GM23338 (cell line): ENCODE measurements at regions not wholly inside any gene's neighbourhood (a gene's known extent, or its start where the extent isn't known, plus 50 kb on each side); places are given as distances from the start of the nearest gene placed in this dataset.

Experiments
- ATAC-seq: fragments of 200-7000 bp; cut with Tn5 transposase; 3 replicates; pipeline ENCODE4 v1.9.1; 2020
- DNase-seq: peaks from one replicate; pipeline ENCODE4 v3.0.0-alpha.2; 2015; ENCODE audit warnings: low spot score
- H2AFZ ChIP-seq: fragments of 200-600 bp; sonication (generic); 2 replicates; pipeline ENCODE4 v1.8.0; 2016; ENCODE audit warnings: antibody characterized with exemption, mild to moderate bottlenecking, moderate library complexity
- H3F3A ChIP-seq: fragments of 200-600 bp; sonication (generic); replicated peaks from 2 replicates; pipeline ENCODE4 v1.8.0; 2017; ENCODE audit warnings: antibody characterized with exemption, mixed run types, low read depth
- H3K27ac ChIP-seq: fragments of 200-600 bp; sonication (generic); 2 replicates; pipeline ENCODE4 v1.6.1; 2016; ENCODE audit warnings: low read depth
- H3K27me3 ChIP-seq: fragments of 200-600 bp; sonication (generic); 2 replicates; pipeline ENCODE4 v1.8.0; 2016; ENCODE audit warnings: mild to moderate bottlenecking, mixed run types, moderate library complexity; ENCODE audit not compliant: insufficient read depth
- H3K36me3 ChIP-seq: fragments of 200-600 bp; sonication (generic); 2 replicates; pipeline ENCODE4 v1.8.0; 2016; ENCODE audit warnings: mild to moderate bottlenecking; ENCODE audit not compliant: insufficient read depth
- H3K4me1 ChIP-seq: fragments of 200-600 bp; sonication (generic); 2 replicates; pipeline ENCODE4 v1.8.0; 2016; ENCODE audit warnings: mild to moderate bottlenecking, moderate library complexity; ENCODE audit not compliant: insufficient read depth
- H3K4me2 ChIP-seq: fragments of 200-600 bp; sonication (generic); 2 replicates; pipeline ENCODE4 v1.7.1; 2017; ENCODE audit warnings: mixed run types
- H3K4me3 ChIP-seq: fragments of 200-600 bp; sonication (generic); 2 replicates; pipeline ENCODE4 v1.6.1; 2016; ENCODE audit warnings: mixed run types
- H3K79me2 ChIP-seq: fragments of 200-600 bp; sonication (generic); replicated peaks from 2 replicates; pipeline ENCODE4 v1.8.0; 2017; ENCODE audit warnings: mild to moderate bottlenecking; ENCODE audit not compliant: insufficient read depth
- H3K9me2 ChIP-seq: fragments of 200-600 bp; sonication (generic); 2 replicates; pipeline ENCODE4 v1.8.0; 2017; ENCODE audit not compliant: insufficient read depth
- H4K20me1 ChIP-seq: fragments of 200-600 bp; sonication (generic); replicated peaks from 2 replicates; pipeline ENCODE4 v1.8.0; 2017; ENCODE audit warnings: mild to moderate bottlenecking; ENCODE audit not compliant: insufficient read depth
- H3K27ac Mint-ChIP-seq: 2 replicates; pipeline ENCODE4 v1.8.0; 2020; ENCODE audit warnings: inconsistent platforms, mild to moderate bottlenecking, moderate library complexity, mixed read lengths
- H3K27me3 Mint-ChIP-seq: 3 replicates; pipeline ENCODE4 v1.8.0; 2022; ENCODE audit warnings: low read depth, mild to moderate bottlenecking, moderate library complexity, mixed read lengths, inconsistent platforms; ENCODE audit not compliant: insufficient read depth, poor library complexity
- H3K36me3 Mint-ChIP-seq: 3 replicates; pipeline ENCODE4 v1.8.0; 2021; ENCODE audit warnings: low read depth, mild to moderate bottlenecking, inconsistent platforms, moderate library complexity, mixed read lengths
- H3K4me1 Mint-ChIP-seq: 3 replicates; pipeline ENCODE4 v1.8.0; 2020; ENCODE audit warnings: mild to moderate bottlenecking, inconsistent platforms, mixed read lengths
- H3K4me3 Mint-ChIP-seq: 3 replicates; pipeline ENCODE4 v1.8.0; 2021; ENCODE audit warnings: moderate library complexity, mild to moderate bottlenecking, inconsistent platforms, mixed read lengths
- H3K9me3 Mint-ChIP-seq: 3 replicates; pipeline ENCODE4 v1.8.0; 2020; ENCODE audit warnings: moderate library complexity, mild to moderate bottlenecking, inconsistent platforms, mixed read lengths
- CREB1 ChIP-seq: fragments of 250-450 bp; sonication (Bioruptor Pico); IDR thresholded peaks from 2 replicates; pipeline ENCODE4 v1.5.0; 2020; ENCODE audit warnings: low read depth, mild to moderate bottlenecking, moderate library complexity
- EZH2 ChIP-seq: fragments of 200-600 bp; sonication (generic); IDR thresholded peaks from one replicate; pipeline ENCODE4 v1.8.0; 2017; ENCODE audit warnings: antibody characterized with exemption, mild to moderate bottlenecking, low read depth; ENCODE audit not compliant: unreplicated experiment
- EZH2phosphoT487 ChIP-seq: fragments of 200-600 bp; sonication (generic); IDR thresholded peaks from one replicate; pipeline ENCODE4 v1.8.1; 2018; ENCODE audit warnings: antibody characterized with exemption; ENCODE audit not compliant: unreplicated experiment
- JUNB ChIP-seq: IDR thresholded peaks from one replicate; pipeline ENCODE4 v1.6.1; 2016; ENCODE audit warnings: antibody characterized with exemption; ENCODE audit not compliant: unreplicated experiment
- NANOG ChIP-seq: IDR thresholded peaks from 2 replicates; pipeline ENCODE4 v1.6.1; 2016; ENCODE audit warnings: antibody characterized with exemption, borderline replicate concordance
- POLR2AphosphoS5 ChIP-seq: IDR thresholded peaks from 2 replicates; pipeline ENCODE4 v1.6.1; 2016; ENCODE audit warnings: antibody characterized with exemption, low read depth
- STAT1 ChIP-seq: IDR thresholded peaks from one replicate; pipeline ENCODE4 v1.6.1; 2016; ENCODE audit warnings: antibody characterized with exemption; ENCODE audit not compliant: unreplicated experiment
- ZNF114 ChIP-seq: fragments of 250-450 bp; sonication (Bioruptor Pico); IDR thresholded peaks from 2 replicates; pipeline ENCODE4 v1.5.0; 2020; ENCODE audit warnings: mild to moderate bottlenecking, moderate library complexity
- TF ChIP-seq, protein P1 (sequence below): IDR thresholded peaks from one replicate; pipeline ENCODE4 v1.6.1; 2018; ENCODE audit warnings: antibody characterized with exemption; ENCODE audit not compliant: unreplicated experiment
- TF ChIP-seq, protein P2 (sequence below): IDR thresholded peaks from 2 replicates; pipeline ENCODE4 v1.6.1; 2016; ENCODE audit warnings: antibody characterized with exemption
- TF ChIP-seq, protein P3 (sequence below), 2 experiments: fragments of 200-600 bp in 1 of 2; sonication (generic) in 1 of 2; conservative IDR thresholded peaks; 2 replicates each; pipeline versions ENCODE4 v1.5.1 to v1.6.1; 2016 to 2017; ENCODE audit warnings: antibody characterized with exemption in 2 of 2, low read depth in 2 of 2, mild to moderate bottlenecking in 2 of 2, moderate library complexity in 1 of 2

DNA sequence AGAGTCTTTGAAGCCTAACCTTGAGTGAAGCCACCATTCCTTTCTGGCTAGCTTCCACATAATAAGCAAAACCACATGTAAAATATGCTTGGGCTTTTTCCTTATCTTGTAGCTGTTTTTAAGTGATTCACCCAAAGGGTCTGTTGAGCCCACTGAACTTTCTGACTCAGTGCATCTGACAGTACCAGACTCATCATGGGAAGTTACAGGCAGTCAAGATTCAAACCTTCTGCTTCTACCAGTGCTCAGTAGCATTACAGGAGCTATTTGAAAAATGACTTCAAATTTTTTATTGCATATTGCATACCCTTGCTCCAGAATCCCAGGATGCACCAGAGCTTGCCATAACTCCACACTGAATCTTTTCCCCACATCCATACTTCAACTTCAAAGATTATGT lies 87.5 kb upstream of the PTPRD start:
- no peaks in the 10 kb centered on the region; the same call in 1 of the 2 replicates for H3K9me2 ChIP-seq
- no peak overlapping the region for H3K27ac ChIP-seq
- Mint-ChIP-seq H3K4me3 (no peak overlapping the region), H3K9me3 (peaks cover 6% of the 10 kb centered on the region; the same call in 1 of the 3 replicates), H3K27ac (no peak overlapping the region), H3K27me3 (no peaks in the 10 kb centered on the region), H3K36me3 (peaks cover 3% of the 10 kb centered on the region; the same call in 1 of the 3 replicates), H3K4me1 (peaks cover 2% of the 10 kb centered on the region; the same call in 1 of the 3 replicates)
- TF ChIP-seq CREB1 (CRISPR knock-in tag) (no peak), EZH2 (no peak), NANOG (no peak), STAT1 (no peak)
- TF ChIP-seq, protein P1, sequence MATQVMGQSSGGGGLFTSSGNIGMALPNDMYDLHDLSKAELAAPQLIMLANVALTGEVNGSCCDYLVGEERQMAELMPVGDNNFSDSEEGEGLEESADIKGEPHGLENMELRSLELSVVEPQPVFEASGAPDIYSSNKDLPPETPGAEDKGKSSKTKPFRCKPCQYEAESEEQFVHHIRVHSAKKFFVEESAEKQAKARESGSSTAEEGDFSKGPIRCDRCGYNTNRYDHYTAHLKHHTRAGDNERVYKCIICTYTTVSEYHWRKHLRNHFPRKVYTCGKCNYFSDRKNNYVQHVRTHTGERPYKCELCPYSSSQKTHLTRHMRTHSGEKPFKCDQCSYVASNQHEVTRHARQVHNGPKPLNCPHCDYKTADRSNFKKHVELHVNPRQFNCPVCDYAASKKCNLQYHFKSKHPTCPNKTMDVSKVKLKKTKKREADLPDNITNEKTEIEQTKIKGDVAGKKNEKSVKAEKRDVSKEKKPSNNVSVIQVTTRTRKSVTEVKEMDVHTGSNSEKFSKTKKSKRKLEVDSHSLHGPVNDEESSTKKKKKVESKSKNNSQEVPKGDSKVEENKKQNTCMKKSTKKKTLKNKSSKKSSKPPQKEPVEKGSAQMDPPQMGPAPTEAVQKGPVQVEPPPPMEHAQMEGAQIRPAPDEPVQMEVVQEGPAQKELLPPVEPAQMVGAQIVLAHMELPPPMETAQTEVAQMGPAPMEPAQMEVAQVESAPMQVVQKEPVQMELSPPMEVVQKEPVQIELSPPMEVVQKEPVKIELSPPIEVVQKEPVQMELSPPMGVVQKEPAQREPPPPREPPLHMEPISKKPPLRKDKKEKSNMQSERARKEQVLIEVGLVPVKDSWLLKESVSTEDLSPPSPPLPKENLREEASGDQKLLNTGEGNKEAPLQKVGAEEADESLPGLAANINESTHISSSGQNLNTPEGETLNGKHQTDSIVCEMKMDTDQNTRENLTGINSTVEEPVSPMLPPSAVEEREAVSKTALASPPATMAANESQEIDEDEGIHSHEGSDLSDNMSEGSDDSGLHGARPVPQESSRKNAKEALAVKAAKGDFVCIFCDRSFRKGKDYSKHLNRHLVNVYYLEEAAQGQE: no peak
- TF ChIP-seq, protein P2, sequence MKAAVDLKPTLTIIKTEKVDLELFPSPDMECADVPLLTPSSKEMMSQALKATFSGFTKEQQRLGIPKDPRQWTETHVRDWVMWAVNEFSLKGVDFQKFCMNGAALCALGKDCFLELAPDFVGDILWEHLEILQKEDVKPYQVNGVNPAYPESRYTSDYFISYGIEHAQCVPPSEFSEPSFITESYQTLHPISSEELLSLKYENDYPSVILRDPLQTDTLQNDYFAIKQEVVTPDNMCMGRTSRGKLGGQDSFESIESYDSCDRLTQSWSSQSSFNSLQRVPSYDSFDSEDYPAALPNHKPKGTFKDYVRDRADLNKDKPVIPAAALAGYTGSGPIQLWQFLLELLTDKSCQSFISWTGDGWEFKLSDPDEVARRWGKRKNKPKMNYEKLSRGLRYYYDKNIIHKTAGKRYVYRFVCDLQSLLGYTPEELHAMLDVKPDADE: no peak
- TF ChIP-seq, protein P3, sequence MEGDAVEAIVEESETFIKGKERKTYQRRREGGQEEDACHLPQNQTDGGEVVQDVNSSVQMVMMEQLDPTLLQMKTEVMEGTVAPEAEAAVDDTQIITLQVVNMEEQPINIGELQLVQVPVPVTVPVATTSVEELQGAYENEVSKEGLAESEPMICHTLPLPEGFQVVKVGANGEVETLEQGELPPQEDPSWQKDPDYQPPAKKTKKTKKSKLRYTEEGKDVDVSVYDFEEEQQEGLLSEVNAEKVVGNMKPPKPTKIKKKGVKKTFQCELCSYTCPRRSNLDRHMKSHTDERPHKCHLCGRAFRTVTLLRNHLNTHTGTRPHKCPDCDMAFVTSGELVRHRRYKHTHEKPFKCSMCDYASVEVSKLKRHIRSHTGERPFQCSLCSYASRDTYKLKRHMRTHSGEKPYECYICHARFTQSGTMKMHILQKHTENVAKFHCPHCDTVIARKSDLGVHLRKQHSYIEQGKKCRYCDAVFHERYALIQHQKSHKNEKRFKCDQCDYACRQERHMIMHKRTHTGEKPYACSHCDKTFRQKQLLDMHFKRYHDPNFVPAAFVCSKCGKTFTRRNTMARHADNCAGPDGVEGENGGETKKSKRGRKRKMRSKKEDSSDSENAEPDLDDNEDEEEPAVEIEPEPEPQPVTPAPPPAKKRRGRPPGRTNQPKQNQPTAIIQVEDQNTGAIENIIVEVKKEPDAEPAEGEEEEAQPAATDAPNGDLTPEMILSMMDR (conservative IDR thresholded peaks at IDR 0.05; ENCODE audit: low read depth in 2 of 2): no peak
- DNase-seq (no peak), ATAC-seq (no peak)
- no peak overlapping the region for H3K4me2 ChIP-seq
- H3K36me3 ChIP-seq: no peaks in the 10 kb centered on the region
- no peak overlapping the region for H3K4me3 ChIP-seq
- no peaks in the 10 kb centered on the region for H3K27me3 ChIP-seq
- H3K4me1 ChIP-seq: no peaks in the 10 kb centered on the region
- no peak overlapping the region for H2AFZ ChIP-seq
- H3K79me2 ChIP-seq: no peaks in the 10 kb centered on the region
- no peaks in the 10 kb centered on the region for H4K20me1 ChIP-seq
- H3F3A ChIP-seq: no peaks in the 10 kb centered on the region

DNA sequence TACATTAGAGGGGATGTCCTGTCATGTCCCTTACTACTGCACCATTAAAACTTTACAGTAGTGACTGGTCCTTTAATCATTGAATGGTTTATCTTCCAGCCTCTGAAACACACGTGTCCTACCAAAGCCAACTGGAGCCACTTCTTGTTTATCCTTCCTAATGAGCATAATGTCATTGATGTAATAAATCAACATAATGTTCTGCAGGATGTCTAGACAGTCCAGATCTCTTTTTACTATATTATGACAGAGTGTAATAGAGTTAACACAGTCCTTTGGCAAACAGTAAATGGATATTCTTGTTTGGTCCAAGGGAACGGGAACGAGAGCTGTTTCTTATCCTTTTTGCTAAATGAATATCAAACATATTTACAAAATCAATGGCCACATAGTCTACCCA lies 88.1 kb upstream of the PTPRD start:
- Histone ChIP-seq H3K4me1 (no peaks in the 10 kb centered on the region), H3K4me2 (no peak overlapping the region), H4K20me1 (no peaks in the 10 kb centered on the region), H3K36me3 (no peaks in the 10 kb centered on the region), H3K9me2 (no peaks in the 10 kb centered on the region; the same call in 1 of the 2 replicates), H2AFZ (no peak overlapping the region), H3K27ac (no peak overlapping the region), H3K4me3 (no peak overlapping the region), H3K27me3 (no peaks in the 10 kb centered on the region), H3K79me2 (no peaks in the 10 kb centered on the region), H3F3A (no peaks in the 10 kb centered on the region)
- DNase-seq: no peak
- Mint-ChIP-seq H3K4me1 (peaks cover 2% of the 10 kb centered on the region; the same call in 1 of the 3 replicates), H3K4me3 (no peak overlapping the region), H3K9me3 (peaks cover 6% of the 10 kb centered on the region; the same call in 1 of the 3 replicates), H3K27ac (no peak overlapping the region), H3K36me3 (peaks cover 3% of the 10 kb centered on the region; the same call in 1 of the 3 replicates), H3K27me3 (no peaks in the 10 kb centered on the region)
- ATAC-seq: no peak
- TF ChIP-seq ZNF114 (CRISPR knock-in tag) (no peak), EZH2 (no peak), JUNB (no peak), STAT1 (no peak), CREB1 (CRISPR knock-in tag) (no peak), POLR2AphosphoS5 (no peak), NANOG (no peak), EZH2phosphoT487 (no peak)
- TF ChIP-seq, protein P1: no peak
- TF ChIP-seq, protein P2: no peak
